22Rv1 (cell line): ENCODE measurements at regions not wholly inside any gene's neighbourhood (a gene's known extent, or its start where the extent isn't known, plus 50 kb on each side); places are given as distances from the start of the nearest gene placed in this dataset.

Experiments
- H3K27ac ChIP-seq: fragments of 450-650 bp; 2 replicates; pipeline ENCODE4 v1.5.1; 2017
- ZFX ChIP-seq: fragments of 450-650 bp; IDR thresholded peaks from 2 replicates; pipeline ENCODE4 v1.6.1; 2017; ENCODE audit warnings: antibody characterized with exemption, borderline replicate concordance
- TF ChIP-seq, protein P1 (sequence below): fragments of 450-650 bp; IDR thresholded peaks from 2 replicates; pipeline ENCODE4 v1.5.1; 2017; ENCODE audit warnings: mild to moderate bottlenecking

DNA sequence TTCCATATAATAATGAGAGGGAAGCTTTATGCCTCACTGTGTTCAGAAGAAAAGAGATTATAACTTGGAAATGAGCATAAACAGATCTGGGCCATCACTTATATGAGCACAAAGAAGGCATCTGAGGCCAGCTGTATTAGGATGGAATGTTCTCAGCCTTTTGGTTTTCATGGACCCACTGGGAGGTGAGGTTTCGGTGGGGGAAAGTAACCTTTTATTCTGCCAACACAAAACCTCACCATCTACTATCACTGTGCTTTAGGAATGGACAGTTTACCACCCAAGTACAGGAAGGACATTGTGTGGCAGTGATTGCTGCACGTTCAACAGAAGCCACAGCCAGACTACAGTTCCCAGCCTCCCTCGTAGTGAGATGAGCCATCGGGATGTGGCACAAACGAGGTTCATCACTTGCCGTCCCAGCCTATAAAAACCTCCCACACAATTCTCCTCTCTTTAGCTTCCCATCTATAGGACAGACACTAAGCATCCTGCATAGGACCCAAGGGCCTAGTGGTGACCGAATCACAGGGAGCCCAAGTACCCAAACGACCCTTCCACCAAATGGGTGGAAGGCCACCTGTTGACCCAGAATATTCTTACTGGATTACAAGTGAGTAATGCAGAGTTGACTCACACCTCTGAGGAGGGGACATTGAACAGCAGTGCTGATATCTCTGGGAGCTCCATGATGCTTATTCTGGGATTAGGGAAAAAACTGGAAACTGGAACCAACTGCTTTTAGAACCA, 121.5 kb upstream of the RAG2 start:
- no peak overlapping the region for H3K27ac ChIP-seq
- TF ChIP-seq ZFX = no peak

DNA sequence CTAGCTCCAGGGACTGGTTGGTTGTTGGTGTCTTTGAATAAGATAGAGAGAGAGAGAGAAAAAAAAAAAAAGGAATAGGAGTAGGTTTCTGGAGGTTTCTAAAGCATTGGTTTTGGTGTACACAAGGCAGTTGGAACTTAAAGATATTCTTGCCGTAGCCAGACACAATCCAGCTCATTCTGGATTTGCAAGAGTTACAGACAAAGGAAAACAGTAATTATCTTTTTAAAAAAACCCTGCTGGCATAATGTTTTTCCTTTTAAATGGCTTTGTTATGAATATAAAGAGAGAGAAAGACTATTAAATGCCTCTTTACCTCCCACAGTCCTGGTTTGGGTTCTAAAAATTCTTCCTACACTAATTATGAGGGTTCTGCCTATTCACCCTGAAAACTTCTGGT, 120.4 kb upstream of the RAG2 start:
- no peak for TF ChIP-seq ZFX
- TF ChIP-seq, protein P1, sequence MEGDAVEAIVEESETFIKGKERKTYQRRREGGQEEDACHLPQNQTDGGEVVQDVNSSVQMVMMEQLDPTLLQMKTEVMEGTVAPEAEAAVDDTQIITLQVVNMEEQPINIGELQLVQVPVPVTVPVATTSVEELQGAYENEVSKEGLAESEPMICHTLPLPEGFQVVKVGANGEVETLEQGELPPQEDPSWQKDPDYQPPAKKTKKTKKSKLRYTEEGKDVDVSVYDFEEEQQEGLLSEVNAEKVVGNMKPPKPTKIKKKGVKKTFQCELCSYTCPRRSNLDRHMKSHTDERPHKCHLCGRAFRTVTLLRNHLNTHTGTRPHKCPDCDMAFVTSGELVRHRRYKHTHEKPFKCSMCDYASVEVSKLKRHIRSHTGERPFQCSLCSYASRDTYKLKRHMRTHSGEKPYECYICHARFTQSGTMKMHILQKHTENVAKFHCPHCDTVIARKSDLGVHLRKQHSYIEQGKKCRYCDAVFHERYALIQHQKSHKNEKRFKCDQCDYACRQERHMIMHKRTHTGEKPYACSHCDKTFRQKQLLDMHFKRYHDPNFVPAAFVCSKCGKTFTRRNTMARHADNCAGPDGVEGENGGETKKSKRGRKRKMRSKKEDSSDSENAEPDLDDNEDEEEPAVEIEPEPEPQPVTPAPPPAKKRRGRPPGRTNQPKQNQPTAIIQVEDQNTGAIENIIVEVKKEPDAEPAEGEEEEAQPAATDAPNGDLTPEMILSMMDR = no peak

DNA sequence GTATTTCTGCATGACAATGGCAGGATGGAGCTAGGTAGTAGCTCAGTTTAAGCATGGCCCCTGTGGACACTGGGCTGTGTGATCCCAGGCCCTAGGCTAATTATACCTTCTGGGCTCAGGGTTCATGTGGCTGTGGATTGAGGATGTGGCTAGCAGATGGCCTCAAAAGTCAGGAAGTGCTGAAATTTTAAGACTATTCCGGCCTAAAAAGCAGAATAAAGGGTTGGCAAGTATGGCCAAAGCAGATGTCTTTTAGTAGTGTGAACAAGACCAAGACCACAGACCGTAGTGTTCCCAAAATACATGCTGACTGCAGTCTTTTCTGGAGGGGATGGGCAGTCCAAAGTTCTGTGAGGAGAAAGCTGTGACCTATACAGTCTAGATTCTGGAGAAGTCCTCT, 115.7 kb upstream of the RAG2 start:
- H3K27ac ChIP-seq = no peak overlapping the region
- TF ChIP-seq, protein P1 = no peak
- TF ChIP-seq ZFX = no peak

More for the DNA sequence above, 120.4 kb upstream of the RAG2 start:
- no peak overlapping the region for H3K27ac ChIP-seq

DNA sequence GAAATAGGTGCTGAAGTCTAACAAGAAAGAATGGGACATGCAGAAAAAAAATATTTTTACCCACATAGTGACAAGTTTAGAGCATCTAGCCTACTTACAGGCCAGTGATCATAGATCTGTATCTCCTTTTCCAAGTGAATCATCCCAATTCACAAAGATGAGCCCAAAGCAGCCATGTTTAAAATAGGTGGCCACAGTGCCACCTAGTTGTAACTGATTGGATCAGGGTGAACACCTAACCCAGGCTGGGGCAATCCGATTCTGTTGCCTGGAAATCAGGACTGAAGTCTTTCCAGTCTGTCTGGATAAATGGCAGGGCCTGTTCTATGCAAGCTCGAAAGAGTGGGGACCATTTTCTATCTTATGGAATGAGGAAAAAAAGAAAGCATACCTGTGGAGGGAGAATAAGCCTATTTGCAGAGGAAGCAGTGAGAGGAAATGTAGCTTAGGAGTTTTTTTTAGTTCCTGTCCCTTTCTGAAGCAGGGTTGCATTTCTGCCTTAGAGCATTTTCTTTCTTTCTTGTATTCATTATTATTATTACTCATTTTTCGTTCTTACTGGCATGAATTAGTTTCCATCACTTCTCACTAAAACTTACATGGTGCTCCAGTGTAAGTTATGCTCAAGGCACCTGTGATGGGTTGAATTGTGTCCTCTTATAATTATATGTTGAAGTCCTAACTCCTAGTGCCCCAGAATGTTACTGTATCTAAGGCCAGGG, 113.2 kb upstream of the RAG2 start:
- no peak overlapping the region for H3K27ac ChIP-seq
- TF ChIP-seq, protein P1 = peak; percentile 70
- no peak for TF ChIP-seq ZFX
